IMR-90 (cell line): ENCODE measurements at regions not wholly inside any gene's neighbourhood (a gene's known extent, or its start where the extent isn't known, plus 50 kb on each side); places are given as distances from the start of the nearest gene placed in this dataset.

ENCODE experiments used
- ATAC-seq: fragments of 200-7000 bp; cut with Tn5 transposase; 2 replicates; pipeline ENCODE4 v1.9.1; 2020; ENCODE audit warnings: low read depth, mild to moderate bottlenecking, moderate library complexity
- BruUV-seq: library from RNA; stranded (reverse); fragments of 400-500 nt; replicated peaks from 2 replicates; lab custom pipeline; 2021; lab: Mats Ljungman, UMichigan
- CTCF ChIA-PET: fragments of 300-600 bp; formaldehyde crosslinking; extraction: SDS; loops from one replicate; lab custom pipeline; 2021; ENCODE audit warnings: antibody characterized with exemption; lab: Yijun Ruan, JAX
- POLR2A ChIA-PET: fragments of 300-600 bp; sonication (Branson Sonifier 250); formaldehyde crosslinking; loops from one replicate; lab custom pipeline; 2022; ENCODE audit warnings: antibody characterized with exemption; ENCODE audit not compliant: unreplicated experiment; lab: Charles Lee
- DNase-seq: peaks from one replicate; pipeline ENCODE4 v3.0.0; 2013
- H2AFZ ChIP-seq: replicated peaks from 2 replicates; pipeline ENCODE3; 2013; ENCODE audit warnings: low read length, mild to moderate bottlenecking; ENCODE audit not compliant: poor library complexity
- H2AK5ac ChIP-seq: 2 replicates; pipeline ENCODE4 v1.6.1; 2013; ENCODE audit warnings: low read depth, low read length, inconsistent platforms
- H2AK9ac ChIP-seq: replicated peaks from 2 replicates; pipeline ENCODE3; 2013; ENCODE audit warnings: mild to moderate bottlenecking, low read depth, low read length, moderate library complexity; ENCODE audit not compliant: poor library complexity
- H2BK120ac ChIP-seq: 2 replicates; pipeline ENCODE4 v1.6.1; 2013; ENCODE audit warnings: low read depth, low read length, inconsistent platforms
- H2BK15ac ChIP-seq: 3 replicates; pipeline ENCODE4 v1.6.1; 2013; ENCODE audit warnings: low read depth, low read length, inconsistent platforms
- H2BK20ac ChIP-seq: 2 replicates; pipeline ENCODE4 v1.6.1; 2013; ENCODE audit warnings: low read depth, mild to moderate bottlenecking, inconsistent platforms, low read length, moderate library complexity
- H2BK5ac ChIP-seq: 2 replicates; pipeline ENCODE4 v1.6.1; 2013; ENCODE audit warnings: mild to moderate bottlenecking, low read depth, low read length, inconsistent platforms; ENCODE audit not compliant: poor library complexity, severe bottlenecking
- H3K14ac ChIP-seq: replicated peaks from 2 replicates; pipeline ENCODE4 v1.6.1; 2013; ENCODE audit warnings: low read depth, low read length, inconsistent platforms
- H3K18ac ChIP-seq: 2 replicates; pipeline ENCODE4 v1.6.1; 2013; ENCODE audit warnings: low read depth, low read length, control low read depth
- H3K23ac ChIP-seq: 2 replicates; pipeline ENCODE4 v1.6.1; 2013; ENCODE audit warnings: low read depth, low read length, inconsistent platforms
- H3K27ac ChIP-seq: 2 replicates; pipeline ENCODE4 v1.5.1; 2013; ENCODE audit warnings: mild to moderate bottlenecking, control low read depth, low read length; ENCODE audit not compliant: insufficient read depth
- H3K27me3 ChIP-seq: 2 replicates; pipeline ENCODE4 v1.6.1; 2013; ENCODE audit warnings: low read length; ENCODE audit not compliant: control insufficient read depth, insufficient read depth
- H3K36me3 ChIP-seq: 2 replicates; pipeline ENCODE4 v1.6.1; 2013; ENCODE audit warnings: low read length, mixed read lengths; ENCODE audit not compliant: control insufficient read depth, insufficient read depth
- H3K4ac ChIP-seq: 2 replicates; pipeline ENCODE4 v1.6.1; 2013; ENCODE audit warnings: low read depth, low read length, inconsistent platforms
- H3K4me1 ChIP-seq: 2 replicates; pipeline ENCODE4 v1.6.1; 2013; ENCODE audit warnings: low read length, mixed read lengths; ENCODE audit not compliant: control insufficient read depth, insufficient read depth
- H3K4me2 ChIP-seq: 2 replicates; pipeline ENCODE4 v1.6.1; 2013; ENCODE audit warnings: low read depth, mild to moderate bottlenecking, control low read depth, low read length, moderate library complexity
- H3K4me3 ChIP-seq: 2 replicates; pipeline ENCODE4 v1.5.1; 2013; ENCODE audit warnings: low read depth, mild to moderate bottlenecking, control low read depth, low read length, moderate library complexity; ENCODE audit not compliant: insufficient read depth
- H3K56ac ChIP-seq: 2 replicates; pipeline ENCODE4 v1.6.1; 2013; ENCODE audit warnings: low read length, inconsistent platforms; ENCODE audit not compliant: insufficient read depth; ENCODE audit errors: extremely low read depth
- H3K79me1 ChIP-seq, 2 experiments: 2 replicates each; pipeline ENCODE4 v1.6.1; 2013; ENCODE audit warnings: low read length in 2 of 2, inconsistent platforms in 1 of 2, low read depth in 1 of 2
- H3K9ac ChIP-seq: 2 replicates; pipeline ENCODE4 v1.6.1; 2013; ENCODE audit warnings: low read depth, low read length, control low read depth
- H3K9me1 ChIP-seq: 2 replicates; pipeline ENCODE4 v1.6.1; 2013; ENCODE audit warnings: low read length, inconsistent platforms; ENCODE audit not compliant: insufficient read depth
- H3K9me3 ChIP-seq: 2 replicates; pipeline ENCODE4 v1.6.1; 2013; ENCODE audit warnings: low read length; ENCODE audit not compliant: control insufficient read depth, insufficient read depth
- H4K20me1 ChIP-seq: 2 replicates; pipeline ENCODE4 v1.6.1; 2013; ENCODE audit warnings: low read length, inconsistent platforms; ENCODE audit not compliant: insufficient read depth
- H4K5ac ChIP-seq: 2 replicates; pipeline ENCODE4 v1.6.1; 2013; ENCODE audit warnings: mild to moderate bottlenecking, low read depth, low read length, control low read depth
- H4K8ac ChIP-seq, 2 experiments: 2 replicates each; pipeline ENCODE4 v1.6.1; 2013; ENCODE audit warnings: low read depth in 2 of 2, low read length in 2 of 2, control low read depth in 1 of 2, inconsistent platforms in 1 of 2
- H4K91ac ChIP-seq: 2 replicates; pipeline ENCODE4 v1.6.1; 2013; ENCODE audit warnings: low read depth, low read length, inconsistent platforms; ENCODE audit not compliant: insufficient read depth
- CEBPB ChIP-seq: IDR thresholded peaks from 2 replicates; pipeline ENCODE4 v1.6.1; 2012; ENCODE audit warnings: low read depth, low read length, improper control_type of control experiment
- CHD1 ChIP-seq: IDR thresholded peaks from 2 replicates; pipeline ENCODE4 v1.6.1; 2012; ENCODE audit warnings: low read depth, low read length, improper control_type of control experiment
- MAFK ChIP-seq: IDR thresholded peaks from 2 replicates; pipeline ENCODE4 v1.6.1; 2012; ENCODE audit warnings: low read depth, low read length, improper control_type of control experiment
- POLR2A ChIP-seq: IDR thresholded peaks from 2 replicates; pipeline ENCODE4 v1.6.1; 2012; ENCODE audit warnings: mild to moderate bottlenecking, low read depth, low read length
- RCOR1 ChIP-seq: IDR thresholded peaks from 2 replicates; pipeline ENCODE4 v1.6.1; 2012; ENCODE audit warnings: mild to moderate bottlenecking, low read length, improper control_type of control experiment; ENCODE audit not compliant: insufficient replicate concordance
- SMC3 ChIP-seq: fragments of 150-350 bp; IDR thresholded peaks from 2 replicates; pipeline ENCODE4 v1.6.1; 2016; ENCODE audit warnings: low read depth, mild to moderate bottlenecking, antibody characterized with exemption, low read length, moderate library complexity
- WGBS, 2 experiments: methylation state at CpG; one replicate each; pipeline versions ENCODE4 v1.1.5 to v1.1.7; 2013; ENCODE audit warnings: missing lambda C conversion rate in 2 of 2; ENCODE audit not compliant: insufficient read length in 1 of 2; ENCODE audit errors: extremely low coverage in 2 of 2; 5-methylcytosine and 5-hydroxymethylcytosine counted together
- dilution Hi-C: fragments of 300-500 bp; cut with HindIII; formaldehyde crosslinking; loops from one replicate; pipeline ENCODE4 v1.14.3; 2018; ENCODE audit warnings: low sequenced_read_pairs; ENCODE audit not compliant: unreplicated experiment
- in situ Hi-C: fragments of 300-500 bp; cut with MboI; formaldehyde crosslinking; loops from 3 replicates; pipeline ENCODE4 v1.14.3; 2019; ENCODE audit warnings: low sequenced_read_pairs, inconsistent platforms, mixed read lengths
- intact Hi-C: fragments of 100-400 bp; cut with micrococcal nuclease; formaldehyde crosslinking; loops from 2 replicates; pipeline ENCODE4 v1.10.0; 2022
- TF ChIP-seq, protein P1 (sequence below): fragments of 150-350 bp; IDR thresholded peaks from 2 replicates; pipeline ENCODE4 v1.6.1; 2017; ENCODE audit warnings: mild to moderate bottlenecking, antibody characterized with exemption, low read length, low read depth

DNA sequence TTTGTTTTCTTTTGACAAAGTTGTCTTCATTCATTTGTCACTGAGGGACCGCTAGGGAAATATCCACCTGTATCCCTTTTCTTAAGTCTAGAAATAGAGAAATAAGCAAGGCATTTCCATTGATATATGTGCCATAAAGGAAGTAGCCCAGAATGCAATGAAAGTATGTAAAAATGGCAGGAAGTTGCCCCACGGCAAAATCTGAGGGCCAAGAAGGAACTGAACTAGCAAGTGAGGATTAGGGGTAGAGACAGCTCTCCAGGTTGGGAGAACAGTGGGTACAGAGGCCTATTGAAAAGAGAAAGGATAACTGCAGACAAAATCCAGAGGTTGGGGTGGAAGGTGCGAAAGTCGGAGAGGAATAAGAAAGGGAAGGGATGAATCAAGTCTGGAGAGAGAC lies 56.6 kb upstream of the TOMM7 start:
- ChIA-PET CTCF (no interaction called here), POLR2A (no interaction called here)
- in situ Hi-C loops (no loop called here), intact Hi-C loops (no loop called here), dilution Hi-C loops (no loop called here)
- H2AK9ac ChIP-seq: no peak overlapping the region
- no peak overlapping the region for H3K4me2 ChIP-seq
- H3K4me1 ChIP-seq: no peaks in the 10 kb centered on the region
- H2BK15ac ChIP-seq: no peak overlapping the region
- no peaks in the 10 kb centered on the region for H3K27me3 ChIP-seq
- H4K91ac ChIP-seq: no peak overlapping the region
- TF ChIP-seq CEBPB: no peak
- TF ChIP-seq CHD1: no peak
- TF ChIP-seq MAFK: no peak
- TF ChIP-seq, protein P1, sequence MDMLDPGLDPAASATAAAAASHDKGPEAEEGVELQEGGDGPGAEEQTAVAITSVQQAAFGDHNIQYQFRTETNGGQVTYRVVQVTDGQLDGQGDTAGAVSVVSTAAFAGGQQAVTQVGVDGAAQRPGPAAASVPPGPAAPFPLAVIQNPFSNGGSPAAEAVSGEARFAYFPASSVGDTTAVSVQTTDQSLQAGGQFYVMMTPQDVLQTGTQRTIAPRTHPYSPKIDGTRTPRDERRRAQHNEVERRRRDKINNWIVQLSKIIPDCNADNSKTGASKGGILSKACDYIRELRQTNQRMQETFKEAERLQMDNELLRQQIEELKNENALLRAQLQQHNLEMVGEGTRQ: no peak
- TF ChIP-seq RCOR1: no peak
- TF ChIP-seq SMC3: no peak
- no peak for TF ChIP-seq POLR2A
- no peak overlapping the region for H2BK120ac ChIP-seq
- no peaks in the 10 kb centered on the region for H3K36me3 ChIP-seq
- no peak overlapping the region for H3K9ac ChIP-seq
- H3K14ac ChIP-seq: no peak overlapping the region
- H3K56ac ChIP-seq: no peak overlapping the region
- H4K8ac ChIP-seq: no peak overlapping the region
- no peaks in the 10 kb centered on the region for H3K79me1 ChIP-seq
- no peak overlapping the region for H2BK20ac ChIP-seq
- BruUV-seq: no TSS peak
- DNase-seq (no peak), ATAC-seq (no peak)
- no peak overlapping the region for H2BK5ac ChIP-seq
- H3K4ac ChIP-seq: no peak overlapping the region
- H4K5ac ChIP-seq: no peak overlapping the region
- no peaks in the 10 kb centered on the region for H4K20me1 ChIP-seq
- WGBS, 2 experiments: 63% methylated on average over 1 of the region's 4 CpGs; no CpG with 5 or more reads in 1 of the 2 experiments
- H3K9me1 ChIP-seq: no peaks in the 10 kb centered on the region; the same call in 1 of the 2 replicates
- no peak overlapping the region for H3K18ac ChIP-seq
- no peak overlapping the region for H2AK5ac ChIP-seq
- H3K27ac ChIP-seq: no peak overlapping the region
- no peak overlapping the region for H3K23ac ChIP-seq
- H2AFZ ChIP-seq: no peak overlapping the region
- H3K4me3 ChIP-seq: no peak overlapping the region
- no peaks in the 10 kb centered on the region for H3K9me3 ChIP-seq
